H1 (cell line): ENCODE measurements at regions not wholly inside any gene's neighbourhood (a gene's known extent, or its start where the extent isn't known, plus 50 kb on each side); places are given as distances from the start of the nearest gene placed in this dataset.

Experiments used
- CTCF ChIA-PET: fragments of 300-600 bp; sonication (Branson Sonifier 250); formaldehyde crosslinking; loops from one replicate; lab custom pipeline; 2021; ENCODE audit not compliant: partially characterized antibody; lab: Charles Lee
- POLR2A ChIA-PET: fragments of 300-600 bp; sonication (Branson Sonifier 250); formaldehyde crosslinking; loops from one replicate; lab custom pipeline; 2021; ENCODE audit warnings: inconsistent platforms; ENCODE audit not compliant: partially characterized antibody; lab: Charles Lee
- DNase-seq, 2 experiments: peaks; one replicate each; pipeline versions ENCODE4 v3.0.0 to v3.0.0-alpha.2; 2010 to 2022; ENCODE audit warnings: low spot score in 2 of 2, low read depth in 1 of 2, mixed read lengths in 1 of 2
- FAIRE-seq: peaks from 2 replicates; lab custom pipeline; 2011; peaks lifted over from hg19 to GRCh38; lab: Jason Lieb, UNC
- H2AFZ ChIP-seq: 2 replicates; pipeline ENCODE4 v1.8.1; 2012; ENCODE audit warnings: low read length, inconsistent platforms
- H2AK5ac ChIP-seq: 2 replicates; pipeline ENCODE4 v1.6.1; 2013; ENCODE audit warnings: low read depth, low read length
- H2BK120ac ChIP-seq: replicated peaks from 2 replicates; pipeline ENCODE3; 2013; ENCODE audit warnings: low read depth, low read length, inconsistent platforms
- H2BK12ac ChIP-seq: 2 replicates; pipeline ENCODE4 v1.6.1; 2013; ENCODE audit warnings: low read depth, low read length
- H2BK15ac ChIP-seq: 2 replicates; pipeline ENCODE4 v1.6.1; 2013; ENCODE audit warnings: low read length
- H2BK20ac ChIP-seq: 2 replicates; pipeline ENCODE4 v1.6.1; 2013; ENCODE audit warnings: low read length
- H2BK5ac ChIP-seq: 2 replicates; pipeline ENCODE4 v1.6.1; 2013; ENCODE audit warnings: low read depth, low read length
- H3K14ac ChIP-seq: 2 replicates; pipeline ENCODE4 v1.6.1; 2013; ENCODE audit warnings: inconsistent platforms; ENCODE audit not compliant: insufficient read length
- H3K18ac ChIP-seq: 2 replicates; pipeline ENCODE4 v1.6.1; 2013; ENCODE audit warnings: low read length; ENCODE audit errors: extremely low read depth
- H3K23ac ChIP-seq: 2 replicates; pipeline ENCODE4 v1.6.1; 2013; ENCODE audit warnings: inconsistent platforms; ENCODE audit not compliant: insufficient read length
- H3K23me2 ChIP-seq: 2 replicates; pipeline ENCODE4 v1.6.1; 2013; ENCODE audit warnings: low read depth, low read length
- H3K27ac ChIP-seq: 2 replicates; pipeline ENCODE4 v1.6.1; 2011; ENCODE audit warnings: low read depth, low read length, inconsistent platforms
- H3K27me3 ChIP-seq, 4 experiments: replicated peaks in 1 of 4; 1 replicate in 1 of 4; 2 replicates in 3 of 4; pipeline versions ENCODE4 v1.6.1 to v1.8.1; 2011 to 2013; ENCODE audit warnings: low read length in 3 of 4, mild to moderate bottlenecking in 3 of 4, inconsistent platforms in 2 of 4, mixed read lengths in 2 of 4, moderate library complexity in 1 of 4; ENCODE audit not compliant: control insufficient read depth in 3 of 4, insufficient read depth in 3 of 4; ENCODE audit errors: extremely low read depth in 1 of 4
- H3K36me3 ChIP-seq, 4 experiments: 2 replicates each; pipeline versions ENCODE4 v1.6.1 to v1.8.1; 2011 to 2013; ENCODE audit warnings: mild to moderate bottlenecking in 4 of 4, low read length in 3 of 4, moderate library complexity in 2 of 4, control low read depth in 1 of 4, inconsistent platforms in 1 of 4; ENCODE audit not compliant: insufficient read depth in 4 of 4, control insufficient read depth in 2 of 4
- H3K4ac ChIP-seq: replicated peaks from 2 replicates; pipeline ENCODE3; 2013; ENCODE audit warnings: low read length, low read depth, mixed read lengths, inconsistent platforms; ENCODE audit not compliant: insufficient read length
- H3K4me1 ChIP-seq, 4 experiments: replicated peaks in 1 of 4; 1 replicate in 1 of 4; 2 replicates in 3 of 4; pipeline versions ENCODE4 v1.6.1 to v1.8.1; 2011 to 2013; ENCODE audit warnings: low read length in 3 of 4, inconsistent platforms in 2 of 4, mixed read lengths in 1 of 4; ENCODE audit not compliant: insufficient read depth in 4 of 4, control insufficient read depth in 3 of 4
- H3K4me2 ChIP-seq, 2 experiments: 2 replicates each; pipeline versions ENCODE4 v1.6.1 to v1.8.1; 2011 to 2013; ENCODE audit warnings: low read depth in 2 of 2, low read length in 2 of 2, control low read depth in 1 of 2, inconsistent platforms in 1 of 2, mild to moderate bottlenecking in 1 of 2; ENCODE audit not compliant: insufficient read depth in 1 of 2
- H3K4me3 ChIP-seq, 4 experiments: fragments of 200-600, 300-600 bp in 1 of 4; sonication (generic), shearing (Covaris generic), sonication (Bioruptor Twin) in 1 of 4; 2 replicates each; pipeline versions ENCODE4 v1.5.1 to v1.8.1; 2011 to 2016; ENCODE audit warnings: low read length in 4 of 4, low read depth in 3 of 4, control low read depth in 2 of 4, inconsistent platforms in 2 of 4, mild to moderate bottlenecking in 2 of 4, mixed read lengths in 1 of 4, moderate library complexity in 1 of 4; ENCODE audit not compliant: insufficient read depth in 2 of 4; ENCODE audit errors: extremely low read depth in 1 of 4
- H3K56ac ChIP-seq: replicated peaks from 2 replicates; pipeline ENCODE3; 2013; ENCODE audit warnings: low read depth, mild to moderate bottlenecking, mixed read lengths, low read length, inconsistent platforms; ENCODE audit not compliant: insufficient read length
- H3K79me1 ChIP-seq: 2 replicates; pipeline ENCODE4 v1.6.1; 2013; ENCODE audit warnings: low read depth, low read length, control low read depth
- H3K79me2 ChIP-seq, 2 experiments: 2 replicates each; pipeline versions ENCODE4 v1.6.1 to v1.8.1; 2012 to 2013; ENCODE audit warnings: low read length in 2 of 2, mild to moderate bottlenecking in 2 of 2, inconsistent platforms in 1 of 2; ENCODE audit not compliant: insufficient read depth in 2 of 2, control insufficient read depth in 1 of 2
- H3K9ac ChIP-seq, 4 experiments: replicated peaks in 1 of 4; 1 replicate in 1 of 4; 2 replicates in 3 of 4; pipeline versions ENCODE4 v1.6.1 to v1.8.1; 2011 to 2013; ENCODE audit warnings: low read depth in 3 of 4, low read length in 3 of 4, control low read depth in 2 of 4, mild to moderate bottlenecking in 2 of 4, moderate library complexity in 2 of 4, inconsistent platforms in 1 of 4; ENCODE audit errors: extremely low read depth in 1 of 4
- H3K9me3 ChIP-seq, 2 experiments: 2 replicates each; pipeline versions ENCODE4 v1.6.1 to v1.8.1; 2012 to 2013; ENCODE audit warnings: mild to moderate bottlenecking in 2 of 2, moderate library complexity in 2 of 2, control low read depth in 1 of 2, inconsistent platforms in 1 of 2, low read depth in 1 of 2, low read length in 1 of 2, mixed read lengths in 1 of 2; ENCODE audit not compliant: insufficient read depth in 2 of 2
- H4K20me1 ChIP-seq, 2 experiments: replicated peaks in 1 of 2; 2 replicates each; pipeline versions ENCODE3 to v1.8.1; 2011 to 2013; ENCODE audit warnings: inconsistent platforms in 2 of 2, low read length in 2 of 2, mild to moderate bottlenecking in 1 of 2; ENCODE audit not compliant: insufficient read depth in 2 of 2, control insufficient read depth in 1 of 2
- H4K5ac ChIP-seq: 2 replicates; pipeline ENCODE4 v1.6.1; 2013; ENCODE audit warnings: low read length, low read depth, mixed read lengths, inconsistent platforms; ENCODE audit not compliant: insufficient read length
- H4K8ac ChIP-seq: 2 replicates; pipeline ENCODE4 v1.8.0; 2013; ENCODE audit warnings: mild to moderate bottlenecking, moderate library complexity, low read length, inconsistent platforms; ENCODE audit not compliant: insufficient read depth; ENCODE audit errors: extremely low read depth
- H4K91ac ChIP-seq: replicated peaks from 2 replicates; pipeline ENCODE3; 2013; ENCODE audit warnings: low read length, mixed read lengths, inconsistent platforms; ENCODE audit not compliant: insufficient read length
- BCL11A ChIP-seq, 2 experiments: IDR thresholded peaks; one replicate each; pipeline ENCODE4 v1.6.1; 2011; ENCODE audit warnings: low read depth in 2 of 2, low read length in 2 of 2, mild to moderate bottlenecking in 2 of 2
- CHD1 ChIP-seq: IDR thresholded peaks from 2 replicates; pipeline ENCODE4 v1.6.1; 2012; ENCODE audit warnings: low read depth, low read length, improper control_type of control experiment
- CTBP2 ChIP-seq: IDR thresholded peaks from 2 replicates; pipeline ENCODE4 v1.7.0; 2011; ENCODE audit warnings: borderline replicate concordance, mild to moderate bottlenecking, moderate library complexity, mixed read lengths, low read length; ENCODE audit not compliant: insufficient read depth, insufficient read length
- EP300 ChIP-seq, 2 experiments: IDR thresholded peaks; 1 replicate in 1 of 2; 2 replicates in 1 of 2; pipeline ENCODE4 v1.6.1; 2011 to 2012; ENCODE audit warnings: low read depth in 2 of 2, low read length in 2 of 2, mild to moderate bottlenecking in 2 of 2, borderline replicate concordance in 1 of 2, inconsistent platforms in 1 of 2, moderate library complexity in 1 of 2
- EZH2 ChIP-seq: fragments of 200-600 bp; sonication (generic); IDR thresholded peaks from 2 replicates; pipeline ENCODE4 v1.7.1; 2012; ENCODE audit warnings: low read depth, mild to moderate bottlenecking, moderate library complexity, low read length, inconsistent platforms; ENCODE audit not compliant: severe bottlenecking
- HDAC6 ChIP-seq: IDR thresholded peaks from one replicate; pipeline ENCODE4 v1.7.1; 2012; ENCODE audit warnings: low read depth, mild to moderate bottlenecking, inconsistent platforms, low read length, moderate library complexity
- KDM1A ChIP-seq: fragments of 200-600, 300-600 bp; sonication (generic); IDR thresholded peaks from 2 replicates; pipeline ENCODE4 v1.7.1; 2016; ENCODE audit warnings: mild to moderate bottlenecking, low read length, borderline replicate concordance
- NANOG ChIP-seq: IDR thresholded peaks from 2 replicates; pipeline ENCODE4 v1.6.1; 2011; ENCODE audit warnings: low read length, low read depth, mild to moderate bottlenecking, inconsistent platforms; ENCODE audit not compliant: insufficient read depth, poor library complexity, severe bottlenecking
- POLR2AphosphoS5 ChIP-seq: IDR thresholded peaks from 2 replicates; pipeline ENCODE4 v1.6.1; 2011; ENCODE audit warnings: low read depth, low read length
- RBBP5 ChIP-seq: IDR thresholded peaks from 2 replicates; pipeline ENCODE4 v1.7.1; 2012; ENCODE audit warnings: low read depth, mild to moderate bottlenecking, inconsistent platforms, low read length, moderate library complexity, borderline replicate concordance
- SIRT6 ChIP-seq: IDR thresholded peaks from one replicate; pipeline ENCODE4 v1.7.1; 2012; ENCODE audit warnings: low read length, inconsistent platforms
- TBP ChIP-seq: IDR thresholded peaks from 2 replicates; pipeline ENCODE4 v1.6.1; 2011; ENCODE audit warnings: low read depth, low read length, improper control_type of control experiment
- YY1 ChIP-seq: IDR thresholded peaks from 2 replicates; pipeline ENCODE4 v1.6.1; 2011; ENCODE audit warnings: low read depth, mild to moderate bottlenecking, low read length
- WGBS, 2 experiments: shearing (Covaris generic) in 1 of 2; methylation state at CpG; one replicate each; pipeline versions ENCODE4 v1.1.6 to v1.1.7; 2013 to 2015; ENCODE audit warnings: low lambda C conversion rate in 2 of 2, mixed read lengths in 2 of 2, inconsistent platforms in 1 of 2, low coverage in 1 of 2, missing lambda C conversion rate in 1 of 2; ENCODE audit not compliant: insufficient replicate concordance in 2 of 2, insufficient coverage in 1 of 2, insufficient read length in 1 of 2; ENCODE audit errors: extremely low coverage in 1 of 2, missing lambda C conversion rate in 1 of 2; 5-methylcytosine and 5-hydroxymethylcytosine counted together

DNA sequence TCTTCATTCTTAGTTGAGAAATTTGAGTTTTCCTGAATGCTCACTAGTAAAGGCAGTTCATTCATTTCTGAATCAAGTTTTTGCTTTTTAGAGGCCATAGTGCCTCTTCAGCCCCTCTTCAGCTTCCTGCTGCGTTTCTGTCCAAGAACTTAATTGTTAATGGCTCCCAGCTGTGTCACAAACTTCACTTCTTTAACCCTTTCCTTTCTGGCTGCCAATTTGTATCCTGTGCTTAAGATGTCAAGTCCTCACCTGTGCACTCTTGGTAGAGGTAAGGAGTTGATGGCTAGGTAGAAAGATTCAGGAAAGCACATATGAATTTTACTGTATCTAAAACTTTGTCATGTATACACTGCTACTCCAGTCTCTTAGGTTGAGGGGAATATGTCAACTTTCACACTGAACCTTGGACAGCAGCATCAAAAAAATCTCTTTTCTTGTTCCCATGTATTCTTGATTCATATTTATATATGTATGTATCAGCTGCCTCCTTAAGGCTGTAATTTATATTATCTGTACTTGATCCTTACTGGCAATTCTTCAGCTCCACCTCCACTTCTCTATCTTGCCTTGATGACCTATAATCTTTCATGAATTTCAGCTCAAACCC is 612.8 kb downstream of the LMO4 start:
- Histone ChIP-seq H4K91ac (no peak overlapping the region), H3K23ac (no peak overlapping the region), H2BK15ac (no peak overlapping the region), H3K79me1 (no peaks in the 10 kb centered on the region), H3K79me2 (no peaks in the 10 kb centered on the region), H3K4me2 (peak overlapping the region; percentile 20 to 31; a peak in 1 of 4 replicates), H4K5ac (no peak overlapping the region), H3K56ac (no peak overlapping the region), H3K4me1 (peaks cover 0 to 6% (median 4%) of the 10 kb centered on the region in 4 experiments; a peak in 4 of 7 replicates), H3K9me3 (no peaks in the 10 kb centered on the region), H3K18ac (no peak overlapping the region), H2BK120ac (no peak overlapping the region), H2BK20ac (0 out of 2 replicates have a peak overlapping the region, but pooled peaks have one; percentile 9), H4K8ac (no peak overlapping the region), H2AK5ac (no peak overlapping the region), H3K27me3 (no peaks in the 10 kb centered on the region), H2BK12ac (no peak overlapping the region), H2BK5ac (no peak overlapping the region), H4K20me1 (no peaks in the 10 kb centered on the region), H3K4ac (no peak overlapping the region), H3K9ac (no peak overlapping the region), H3K27ac (no peak overlapping the region), H2AFZ (no peak overlapping the region), H3K23me2 (no peaks in the 10 kb centered on the region; the same call in 1 of the 2 replicates), H3K4me3 (no peak overlapping the region; a peak in 1 of 8 replicates), H3K14ac (no peak overlapping the region), H3K36me3 (no peaks in the 10 kb centered on the region)
- FAIRE-seq, result peak; percentile 62
- CTCF ChIA-PET, result interaction anchor here (0.7 to 2.5 kb wide), 2 partner anchors 9 to 13 kb away, joined by 3 to 12 read pairs; no protein-coding TSS in a partner anchor
- DNase-seq, result no peak
- POLR2A ChIA-PET, result interaction anchor here (0.7 kb wide), 1 partner anchor 30 kb away, joined by 3 read pairs; no protein-coding TSS in a partner anchor
- 5% methylated on average over 1 of the region's 1 CpG; no CpG with 5 or more reads in 1 of the 2 experiments for WGBS, 2 experiments
- TF ChIP-seq YY1 (no peak), NANOG (peak; percentile 84), KDM1A (no peak), RBBP5 (no peak), EZH2 (peak; percentile 29), POLR2AphosphoS5 (no peak), BCL11A (IDR thresholded peaks at IDR 0.05; ENCODE audit: low read depth in 2 of 2, low read length in 2 of 2) (peak in 1 of 2 experiments; percentile 13), SIRT6 (no peak), TBP (no peak), CHD1 (no peak), HDAC6 (no peak), CTBP2 (no peak), EP300 (IDR thresholded peaks at IDR 0.05; ENCODE audit: borderline replicate concordance in 1 of 2, low read depth in 2 of 2, low read length in 2 of 2) (no peak)
